Endothelial cell (in vitro differentiated cells): ENCODE measurements at regions not wholly inside any gene's neighbourhood (a gene's known extent, or its start where the extent isn't known, plus 50 kb on each side); places are given as distances from the start of the nearest gene placed in this dataset.

Experiments used
- DNase-seq: peaks from one replicate; pipeline ENCODE4 v3.0.0; 2021; ENCODE audit warnings: low spot score
- H3K27ac Mint-ChIP-seq: one replicate; pipeline ENCODE4 v1.8.0; 2021; ENCODE audit warnings: mixed read lengths, inconsistent platforms; ENCODE audit not compliant: unreplicated experiment
- H3K27me3 Mint-ChIP-seq: one replicate; pipeline ENCODE4 v1.8.0; 2021; ENCODE audit warnings: mild to moderate bottlenecking, moderate library complexity, mixed read lengths, inconsistent platforms; ENCODE audit not compliant: unreplicated experiment
- H3K36me3 Mint-ChIP-seq: one replicate; pipeline ENCODE4 v1.8.0; 2021; ENCODE audit warnings: mild to moderate bottlenecking, low read depth, mixed read lengths, inconsistent platforms; ENCODE audit not compliant: unreplicated experiment
- H3K4me1 Mint-ChIP-seq: one replicate; pipeline ENCODE4 v1.8.0; 2021; ENCODE audit warnings: mild to moderate bottlenecking, mixed read lengths, inconsistent platforms; ENCODE audit not compliant: unreplicated experiment
- H3K4me3 Mint-ChIP-seq: one replicate; pipeline ENCODE4 v1.8.0; 2021; ENCODE audit warnings: mild to moderate bottlenecking, mixed read lengths, inconsistent platforms; ENCODE audit not compliant: unreplicated experiment
- H3K9me3 Mint-ChIP-seq: one replicate; pipeline ENCODE4 v1.8.0; 2021; ENCODE audit warnings: mixed read lengths, inconsistent platforms; ENCODE audit not compliant: unreplicated experiment
- CTCF ChIP-seq: fragments of 200-600 bp; sonication (generic); IDR thresholded peaks from one replicate; pipeline ENCODE4 v1.5.0; 2021; ENCODE audit warnings: antibody characterized with exemption; ENCODE audit not compliant: unreplicated experiment

GRCh38 chr14:76948976-76949375 lies 79.5 kb downstream of the IRF2BPL start:
- DNase-seq = no peak
- Mint-ChIP-seq H3K27me3 (peaks cover 6% of the 10 kb centered on the region), H3K27ac (no peak overlapping the region), H3K9me3 (no peaks in the 10 kb centered on the region), H3K4me1 (peaks cover 24% of the 10 kb centered on the region), H3K4me3 (no peak overlapping the region), H3K36me3 (no peaks in the 10 kb centered on the region)
- no peak for TF ChIP-seq CTCF

GRCh38 chr14:76948213-76948947 lies 80.1 kb downstream of the IRF2BPL start:
- no peak overlapping the region for H3K27ac Mint-ChIP-seq
- H3K9me3 Mint-ChIP-seq = no peaks in the 10 kb centered on the region
- H3K36me3 Mint-ChIP-seq = no peaks in the 10 kb centered on the region
- TF ChIP-seq CTCF = no peak
- no peak for DNase-seq
- peaks cover 24% of the 10 kb centered on the region for H3K4me1 Mint-ChIP-seq
- peaks cover 6% of the 10 kb centered on the region for H3K27me3 Mint-ChIP-seq
- H3K4me3 Mint-ChIP-seq = no peak overlapping the region

GRCh38 chr14:76947838-76948184 lies 80.7 kb downstream of the IRF2BPL start:
- no peak for DNase-seq
- Mint-ChIP-seq H3K9me3 (peaks cover 4% of the 10 kb centered on the region), H3K4me1 (peaks cover 24% of the 10 kb centered on the region), H3K27me3 (peaks cover 6% of the 10 kb centered on the region), H3K4me3 (no peak overlapping the region), H3K27ac (no peak overlapping the region), H3K36me3 (no peaks in the 10 kb centered on the region)
- TF ChIP-seq CTCF = no peak

- Mint-ChIP-seq H3K27me3 (peaks cover 6% of the 10 kb centered on the region), H3K4me1 (peaks cover 24% of the 10 kb centered on the region), H3K9me3 (peaks cover 4% of the 10 kb centered on the region), H3K4me3 (no peak overlapping the region), H3K27ac (no peak overlapping the region), H3K36me3 (no peaks in the 10 kb centered on the region)
- peak; percentile 74 for DNase-seq
- no peak for TF ChIP-seq CTCF
Measured at GRCh38 chr14:76947078-76947837, 81.2 kb downstream of the IRF2BPL start.

GRCh38 chr14:76946753-76947077 lies 81.8 kb downstream of the IRF2BPL start:
- no peak overlapping the region for H3K27ac Mint-ChIP-seq
- H3K4me3 Mint-ChIP-seq = no peak overlapping the region
- no peaks in the 10 kb centered on the region for H3K36me3 Mint-ChIP-seq
- peaks cover 6% of the 10 kb centered on the region for H3K27me3 Mint-ChIP-seq
- no peak for DNase-seq
- H3K9me3 Mint-ChIP-seq = peaks cover 4% of the 10 kb centered on the region
- TF ChIP-seq CTCF = no peak
- peaks cover 21% of the 10 kb centered on the region for H3K4me1 Mint-ChIP-seq
